ENCODE measurements at regions not wholly inside any gene's neighbourhood (a gene's known extent, or its start where the extent isn't known, plus 50 kb on each side); places are given as distances from the start of the nearest gene placed in this dataset.
"Not testable (repeated sequence)": the region's sequence is repeated elsewhere in the genome, so short reads cannot be mapped to it uniquely, and the experiment has no call there.

DNA sequence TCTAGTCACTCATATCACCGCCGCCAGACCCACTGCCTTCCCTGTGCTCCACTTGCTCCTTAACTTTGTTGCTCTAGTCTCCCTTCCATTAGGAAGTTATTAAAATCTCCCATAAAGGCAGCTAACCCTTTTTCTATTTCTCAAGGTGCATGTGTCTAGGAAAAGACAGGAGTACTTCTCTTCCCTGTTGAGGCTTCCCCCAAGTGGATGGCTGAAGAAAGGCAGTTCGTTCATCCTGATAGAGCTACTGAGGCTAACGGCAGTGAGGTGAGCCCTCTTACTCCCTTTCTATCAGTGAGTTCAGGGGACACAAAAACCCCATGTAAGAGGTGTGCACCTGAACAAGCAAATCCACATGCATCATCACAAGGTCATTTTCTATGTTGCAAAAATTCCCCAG, 397.8 kb downstream of the IGSF11 start:
- peak; percentile 46 for ATAC-seq

DNA sequence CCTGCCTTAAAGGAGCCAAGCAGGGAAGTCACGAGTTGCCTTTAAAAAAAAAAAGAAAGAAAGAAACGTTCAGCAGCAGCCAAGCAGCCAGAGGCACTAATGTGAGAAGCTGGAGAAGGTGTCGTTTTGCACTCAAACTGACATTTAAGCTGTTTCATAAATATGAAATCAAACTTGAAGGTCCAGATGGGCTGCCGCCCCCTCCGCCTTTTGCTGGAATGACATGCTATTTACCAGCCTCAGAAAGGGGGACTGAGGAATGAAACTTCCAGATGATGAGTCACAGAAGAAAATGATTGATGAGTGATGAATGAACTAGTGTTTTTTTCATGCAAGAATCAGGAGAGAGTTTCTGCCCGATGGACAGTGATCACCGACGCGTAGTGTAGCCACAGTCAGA, 396.8 kb downstream of the IGSF11 start:
- ATAC-seq = no peak

DNA sequence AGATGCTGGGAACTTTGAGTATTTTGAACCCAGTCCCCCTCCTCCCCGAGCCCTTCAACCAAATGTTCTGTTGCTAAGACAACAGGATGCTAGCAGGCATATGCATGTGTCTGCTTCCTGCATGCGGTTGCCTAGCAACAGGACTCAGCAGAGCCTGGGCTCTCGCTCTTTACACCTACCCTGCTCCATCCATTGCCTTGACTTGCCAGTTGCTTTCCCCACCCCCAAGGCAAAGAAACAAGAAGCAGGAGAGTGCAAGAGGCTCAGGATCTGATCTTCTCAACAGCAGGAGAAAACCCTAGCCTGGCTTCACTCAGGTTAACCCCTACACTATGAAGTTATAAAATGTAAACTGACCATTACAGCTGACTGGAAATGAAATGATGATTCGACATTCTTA, 393.0 kb downstream of the IGSF11 start:
- no peak for ATAC-seq

DNA sequence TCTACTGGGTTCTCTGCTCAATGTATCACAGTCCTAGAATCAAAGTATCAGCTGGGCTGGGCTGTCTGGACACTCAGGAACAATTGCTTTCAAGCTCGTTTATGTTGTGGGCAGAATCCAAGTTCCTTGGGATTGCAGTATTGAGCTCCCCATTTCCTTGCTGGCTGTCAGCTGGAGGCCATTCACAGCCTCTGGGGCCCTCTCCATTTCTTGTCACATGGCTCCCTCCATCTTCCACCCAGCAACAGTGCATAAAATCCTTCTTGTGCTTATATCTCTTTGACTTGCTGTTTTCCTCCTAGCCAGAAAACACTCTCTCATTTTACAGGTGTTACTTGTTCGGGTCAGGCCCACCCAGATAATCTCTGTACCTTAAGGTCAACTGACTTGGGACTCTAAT, 363.5 kb downstream of the IGSF11 start:
- ATAC-seq = no peak

DNA sequence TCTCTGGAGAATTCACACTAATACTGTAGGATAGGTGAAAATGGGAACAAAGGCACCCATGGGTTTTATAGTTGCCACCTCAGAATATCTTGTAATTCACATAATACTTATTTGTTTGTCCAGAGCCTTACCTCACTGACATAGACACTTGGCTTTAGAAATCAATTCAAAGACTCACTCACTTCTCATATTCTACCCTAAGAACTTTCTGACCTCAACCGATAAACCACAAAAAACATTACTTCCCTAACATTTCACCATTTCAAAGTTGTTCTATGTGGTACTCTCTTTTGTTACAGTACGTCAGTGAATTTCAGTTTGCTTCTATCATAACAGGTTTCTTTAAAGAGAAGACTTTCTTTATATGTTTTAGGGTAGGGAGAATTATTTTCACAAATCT, 359.3 kb downstream of the IGSF11 start:
- no peak for ATAC-seq

DNA sequence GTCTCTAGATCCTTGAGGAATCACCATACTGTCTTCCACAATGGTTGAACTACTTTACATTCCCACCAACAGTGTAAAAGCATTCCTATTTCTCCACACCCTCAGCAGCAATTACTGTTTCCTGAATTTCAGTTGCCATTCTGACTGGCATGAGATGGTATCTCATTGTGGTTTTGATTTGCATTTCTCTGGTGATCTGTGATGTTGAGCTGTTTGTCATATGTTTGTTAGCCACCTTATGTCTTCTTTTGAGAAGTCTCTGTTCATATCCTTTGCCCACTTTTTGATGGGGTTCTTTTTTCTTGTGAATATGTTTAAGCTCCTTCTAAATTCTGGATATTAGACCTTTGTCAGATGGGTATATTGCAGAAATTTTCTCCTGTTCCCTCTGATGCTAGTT, 356.0 kb downstream of the IGSF11 start:
- ATAC-seq = not testable (repeated sequence)

DNA sequence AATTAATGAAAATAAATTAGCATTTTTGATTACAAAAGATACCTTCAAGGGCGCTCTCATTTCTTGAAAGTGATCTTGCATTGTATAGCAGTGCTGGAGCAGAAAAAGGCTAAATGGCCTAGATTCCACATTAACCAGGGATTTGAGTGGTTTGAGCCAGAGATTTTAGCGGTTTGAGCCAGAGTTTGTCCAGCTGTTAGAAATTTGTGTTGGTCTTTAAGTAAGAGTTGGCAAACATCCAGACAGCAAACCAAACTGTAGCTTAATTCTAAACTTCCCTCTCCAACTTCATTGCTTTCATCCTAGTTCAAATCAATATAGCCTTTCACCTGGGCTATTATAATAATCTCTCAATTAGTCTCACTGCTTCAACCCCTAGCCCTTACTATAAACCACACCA, 351.7 kb downstream of the IGSF11 start:
- no peak for ATAC-seq

DNA sequence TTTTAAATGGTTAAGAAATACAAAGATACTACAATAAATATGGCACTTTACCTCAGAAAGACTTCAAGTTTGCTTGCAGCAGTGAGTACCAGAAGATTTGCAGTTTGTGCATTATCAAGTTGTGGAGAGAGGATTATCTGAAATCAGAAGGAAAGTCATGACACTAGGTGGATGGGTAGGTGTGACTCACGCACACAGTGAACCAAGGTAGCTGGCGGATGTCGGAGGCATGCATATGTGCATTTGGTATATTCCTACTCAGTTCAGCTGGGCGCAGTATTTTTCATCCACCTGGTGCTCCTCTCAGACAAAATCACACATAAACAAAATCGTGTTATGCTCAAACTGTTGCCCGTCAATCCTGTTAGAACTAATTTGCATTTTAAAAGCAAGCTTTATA, 351.0 kb downstream of the IGSF11 start:
- no peak for ATAC-seq

DNA sequence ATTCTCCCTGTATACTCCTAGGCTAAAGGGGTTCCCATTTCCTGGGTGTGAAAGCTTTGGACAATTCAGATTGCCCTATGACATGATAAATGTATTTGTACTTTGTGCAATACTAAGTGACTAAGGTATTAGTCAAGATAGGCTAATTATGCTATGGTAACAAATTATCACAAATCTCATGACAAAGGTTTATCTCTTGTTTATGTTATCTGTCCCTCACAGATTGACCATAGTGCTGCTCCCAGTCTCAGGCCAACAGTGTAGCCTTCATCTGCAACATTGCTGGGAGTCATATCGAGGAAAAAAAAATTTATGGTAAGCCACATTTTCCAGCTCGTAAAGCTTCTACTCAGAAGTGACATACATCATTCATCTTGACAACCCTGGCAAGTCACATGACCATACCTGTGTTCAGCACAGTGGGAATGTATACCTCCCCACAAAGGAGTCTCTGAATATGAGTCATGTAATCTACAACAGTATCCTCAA, 346.2 kb downstream of the IGSF11 start:
- ATAC-seq = peak; percentile 58

DNA sequence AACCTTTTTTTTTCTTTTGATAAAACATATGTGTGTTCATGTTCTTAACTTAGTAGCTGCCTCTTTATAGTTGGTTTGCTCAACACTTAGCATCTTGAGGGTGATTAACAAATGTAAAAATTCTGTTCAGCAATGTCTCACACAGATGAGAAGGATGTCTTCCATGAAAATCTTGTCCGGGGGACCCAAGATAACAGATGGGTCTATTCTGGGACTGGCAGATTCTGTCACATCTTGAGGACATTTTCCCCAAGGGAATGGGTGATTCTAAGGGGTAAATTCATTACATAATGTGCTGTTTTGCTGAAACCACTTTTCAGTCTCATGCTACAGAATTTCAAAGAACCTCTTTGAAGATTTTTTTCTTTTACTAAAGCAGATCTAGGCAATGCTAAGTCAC, 342.2 kb downstream of the IGSF11 start:
- no peak for ATAC-seq

DNA sequence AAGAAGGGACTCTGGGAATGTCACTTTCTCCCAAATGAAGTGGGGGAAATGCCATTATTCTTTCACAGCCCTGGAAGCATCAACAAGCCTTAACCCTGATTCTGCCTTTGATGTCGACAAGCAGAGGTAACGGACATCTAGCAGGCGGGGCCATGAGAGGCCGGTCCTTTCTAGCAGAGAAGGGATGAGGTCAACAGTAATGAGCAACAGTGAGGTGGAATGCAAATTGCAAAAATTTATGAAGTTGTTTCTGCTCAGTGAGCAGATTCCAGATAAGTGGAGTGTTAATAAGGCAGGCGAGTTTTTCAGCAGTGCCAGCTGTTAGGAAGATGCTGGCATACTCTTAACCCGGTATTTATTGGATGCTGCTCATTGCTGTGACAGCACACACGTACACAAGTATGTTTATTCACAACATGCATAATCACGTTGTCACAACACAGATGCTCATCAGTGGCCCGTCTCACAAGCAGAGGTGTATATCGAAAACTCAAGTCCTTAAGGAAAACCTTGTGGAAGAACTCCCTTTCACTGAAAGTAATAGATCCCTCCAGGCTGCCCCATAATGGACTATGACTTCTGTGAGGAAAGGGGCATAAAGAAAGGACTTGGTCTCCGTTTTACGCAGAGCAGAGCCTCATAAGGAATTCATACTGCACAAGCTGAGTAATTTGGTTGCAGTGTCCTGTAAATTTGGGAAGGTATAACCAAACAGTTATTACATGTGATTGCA, 329.0 kb downstream of the IGSF11 start:
- no peak for ATAC-seq

DNA sequence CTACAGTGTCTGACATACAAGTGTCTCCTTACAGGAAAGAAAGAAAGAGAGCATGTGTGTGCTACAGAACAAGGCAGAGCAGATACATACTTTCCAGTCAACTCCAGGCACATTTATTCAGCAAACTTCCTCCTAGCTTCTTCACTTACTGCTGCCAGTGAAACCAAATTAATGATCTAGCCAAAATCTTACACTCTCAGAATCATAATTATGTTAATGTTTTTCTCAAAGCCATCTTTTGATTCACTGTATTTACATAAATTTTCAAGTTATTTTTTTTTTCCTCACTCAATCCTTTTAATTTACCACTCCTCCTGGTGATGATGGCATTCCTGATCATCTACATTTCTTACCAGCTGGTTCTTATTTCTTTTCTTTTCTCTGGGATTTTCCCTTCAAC, 326.7 kb downstream of the IGSF11 start:
- no peak for ATAC-seq

DNA sequence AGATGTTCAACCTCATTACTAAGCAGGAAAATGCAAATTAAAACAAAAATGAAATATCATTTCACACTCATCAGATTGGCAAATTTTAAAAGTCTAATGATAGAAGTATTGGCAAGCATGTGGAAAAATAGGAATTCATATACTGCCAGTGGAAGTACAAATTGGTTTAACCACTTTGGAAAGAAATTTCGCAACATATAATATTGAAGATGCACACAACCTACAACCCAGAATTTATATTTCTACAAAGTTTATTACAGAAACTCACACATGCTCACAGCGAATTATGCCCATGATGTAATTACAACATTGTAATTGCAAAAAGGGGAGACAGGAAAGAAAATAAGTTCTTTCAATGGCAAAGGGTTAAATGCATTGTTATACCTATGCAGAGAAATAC, 324.1 kb downstream of the IGSF11 start:
- ATAC-seq = no peak

DNA sequence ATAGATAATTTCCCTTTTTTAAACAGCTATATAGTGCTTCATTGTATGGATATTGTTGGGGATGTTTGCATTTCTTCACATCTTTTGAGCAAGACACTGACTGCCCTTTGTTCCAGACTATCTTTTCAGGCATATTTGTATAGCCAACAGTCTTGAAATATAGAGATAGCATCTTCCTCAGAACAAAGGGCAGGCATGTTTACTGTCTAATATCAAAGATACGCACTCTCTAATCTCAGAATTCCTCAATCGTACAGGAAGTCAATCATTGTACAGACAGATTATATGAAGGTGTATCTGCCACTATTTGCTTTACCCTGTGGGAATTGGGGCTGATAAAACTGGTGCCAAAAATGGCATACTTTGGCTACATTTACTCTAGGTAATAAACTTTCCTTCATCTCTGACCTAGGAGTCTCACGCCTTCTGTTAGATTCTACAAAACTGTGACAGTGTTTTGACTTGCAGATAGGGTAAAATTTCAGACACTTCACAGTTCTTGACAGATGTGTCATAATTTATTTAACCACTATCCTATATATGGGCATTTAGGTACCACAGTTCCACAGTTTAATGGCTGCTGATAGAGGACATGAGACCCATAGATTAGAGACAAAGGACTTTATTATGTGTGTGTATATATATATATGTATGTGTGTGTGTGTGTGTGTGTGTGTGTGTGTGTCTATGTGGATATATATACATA, 321.0 kb downstream of the IGSF11 start:
- ATAC-seq = no peak

DNA sequence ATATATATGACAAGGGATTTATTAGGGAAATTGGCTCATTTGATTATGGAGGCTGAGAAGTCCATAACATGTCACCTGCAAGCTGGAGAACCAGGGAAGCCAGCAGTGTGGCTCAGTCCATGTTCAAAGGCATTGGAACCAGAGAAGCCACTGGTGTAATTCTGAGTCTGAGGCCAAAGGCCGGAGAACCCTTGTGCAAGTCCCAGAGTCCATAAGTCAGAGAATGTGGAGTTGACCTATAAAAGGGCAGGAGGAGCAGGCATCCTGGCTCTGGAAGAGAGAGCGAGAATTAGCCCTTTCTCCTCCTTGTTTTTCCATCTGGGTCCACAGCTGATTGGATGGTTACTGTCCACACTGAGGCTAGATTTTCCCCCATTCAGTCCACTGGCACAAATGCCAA, 319.8 kb downstream of the IGSF11 start:
- ATAC-seq = no peak

DNA sequence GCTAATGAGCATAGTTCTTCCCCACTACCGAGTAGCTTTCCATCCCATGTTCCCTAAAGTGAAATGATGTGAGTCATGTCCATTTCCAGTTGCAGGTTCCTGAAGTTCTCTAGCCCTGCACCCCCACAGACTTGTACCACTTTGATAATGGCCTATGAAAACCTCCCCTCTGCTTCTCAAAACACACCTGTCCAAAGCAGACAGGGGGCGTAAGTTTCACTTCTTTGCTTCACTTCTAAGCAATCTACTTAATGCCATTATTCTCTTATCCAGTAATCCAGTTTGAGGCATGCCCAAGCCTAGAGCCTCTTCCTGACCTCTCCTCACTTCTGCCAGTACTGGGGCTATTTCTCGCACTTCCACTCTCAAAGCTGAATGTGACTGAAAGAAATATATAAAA, 305.1 kb downstream of the IGSF11 start:
- ATAC-seq = no peak

DNA sequence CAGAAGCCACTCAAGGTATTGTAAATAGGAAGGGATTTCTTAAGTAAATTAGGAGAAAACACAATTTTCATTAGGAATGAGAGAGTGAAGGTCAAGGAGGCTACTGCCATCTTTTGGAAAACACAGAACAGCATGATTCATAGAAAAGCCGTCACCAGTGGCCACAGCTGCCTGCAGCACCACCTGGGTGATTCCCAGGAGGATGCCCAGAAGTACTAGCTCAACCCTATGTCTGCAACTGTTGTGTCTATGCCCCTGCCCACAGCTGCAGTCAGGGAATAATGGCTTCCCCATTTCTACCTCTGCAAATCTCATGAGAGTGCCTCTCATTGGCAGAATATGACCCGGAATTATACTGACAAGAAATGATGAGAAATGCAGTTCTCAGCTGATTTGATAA, 300.0 kb downstream of the IGSF11 start:
- ATAC-seq = no peak

DNA sequence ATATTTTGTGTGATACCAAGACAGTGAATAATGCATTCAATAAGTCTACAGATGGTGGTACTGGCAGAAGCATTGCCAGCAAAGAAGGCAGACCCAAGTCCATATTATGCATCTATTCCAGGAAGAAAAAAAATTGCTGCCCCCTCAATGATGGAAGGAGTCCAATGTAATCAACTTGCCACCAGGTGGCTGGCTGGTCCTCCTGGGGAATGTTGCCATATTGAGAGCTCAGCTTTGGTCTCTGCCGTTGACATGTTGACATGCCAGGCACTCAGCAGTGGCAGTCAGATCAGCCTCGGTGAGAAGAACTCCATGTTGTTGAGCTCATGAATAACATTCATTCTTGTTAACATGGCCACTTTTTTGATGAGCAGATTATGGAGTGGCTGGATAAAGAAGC, 298.5 kb downstream of the IGSF11 start:
- ATAC-seq = no peak

DNA sequence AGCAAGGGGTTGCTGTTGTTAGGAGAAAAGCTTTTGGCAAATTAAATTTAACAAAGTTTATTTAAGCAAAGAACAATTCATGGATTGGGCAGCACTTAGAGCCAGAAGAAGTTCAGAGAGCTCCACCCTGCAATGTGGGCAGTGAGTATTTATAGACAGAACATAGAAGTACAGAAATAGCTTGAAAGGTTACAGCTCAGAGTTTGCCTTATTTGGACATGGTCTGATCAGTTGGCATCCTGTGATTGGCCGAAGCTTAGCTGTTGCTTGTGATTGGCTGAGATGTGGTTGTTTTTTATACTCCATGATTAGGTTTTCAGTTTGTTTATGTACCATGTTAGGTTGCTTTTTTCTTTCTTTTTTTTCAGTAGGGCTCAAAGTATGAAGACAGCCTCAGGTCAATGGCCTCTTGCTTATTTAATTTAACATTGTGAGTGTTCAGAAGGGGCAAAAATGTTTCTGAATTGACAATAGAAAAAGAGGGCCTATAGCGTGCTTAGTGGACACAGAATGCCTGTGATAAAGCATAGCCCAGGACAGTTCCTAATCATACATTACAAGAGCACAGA, 293.8 kb downstream of the IGSF11 start:
- no peak for ATAC-seq

DNA sequence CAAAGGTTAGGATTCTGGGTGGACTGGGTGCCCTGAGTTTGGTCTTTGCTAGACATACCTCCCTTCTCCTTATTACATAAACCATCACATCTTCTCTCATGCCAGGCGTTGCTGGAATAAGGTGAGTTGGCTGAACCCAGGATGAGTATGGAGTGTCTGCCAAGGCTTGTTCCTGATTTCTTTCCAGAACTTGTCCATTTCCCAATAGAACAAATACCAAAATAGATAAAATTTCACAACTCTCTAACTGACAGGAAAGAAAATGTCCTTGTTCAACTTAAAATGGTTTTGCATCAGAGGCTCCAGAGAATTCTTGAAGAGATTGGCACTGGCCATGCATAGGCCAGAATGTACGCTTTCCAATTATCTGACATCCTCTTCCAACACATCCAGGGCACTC, 291.9 kb downstream of the IGSF11 start:
- ATAC-seq = no peak

DNA sequence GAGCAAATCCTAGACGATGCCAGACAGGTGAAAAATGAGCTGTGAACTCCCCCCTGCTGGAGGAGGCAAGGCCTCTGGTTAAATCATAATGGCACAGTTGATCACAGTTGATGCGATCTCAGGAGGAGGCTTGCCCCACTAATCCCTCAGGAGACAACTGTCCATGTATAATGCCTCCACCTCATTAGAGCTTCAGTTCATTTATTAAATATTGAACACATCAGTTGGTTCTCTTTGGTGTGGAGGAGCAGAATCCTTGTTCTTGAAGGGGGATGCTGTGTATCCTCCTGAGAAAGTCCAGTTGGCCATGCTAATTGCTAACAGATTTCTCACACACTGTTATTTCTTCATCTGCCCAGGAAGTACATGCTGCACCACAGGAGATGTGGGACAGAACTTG, 290.5 kb downstream of the IGSF11 start:
- ATAC-seq = no peak

DNA sequence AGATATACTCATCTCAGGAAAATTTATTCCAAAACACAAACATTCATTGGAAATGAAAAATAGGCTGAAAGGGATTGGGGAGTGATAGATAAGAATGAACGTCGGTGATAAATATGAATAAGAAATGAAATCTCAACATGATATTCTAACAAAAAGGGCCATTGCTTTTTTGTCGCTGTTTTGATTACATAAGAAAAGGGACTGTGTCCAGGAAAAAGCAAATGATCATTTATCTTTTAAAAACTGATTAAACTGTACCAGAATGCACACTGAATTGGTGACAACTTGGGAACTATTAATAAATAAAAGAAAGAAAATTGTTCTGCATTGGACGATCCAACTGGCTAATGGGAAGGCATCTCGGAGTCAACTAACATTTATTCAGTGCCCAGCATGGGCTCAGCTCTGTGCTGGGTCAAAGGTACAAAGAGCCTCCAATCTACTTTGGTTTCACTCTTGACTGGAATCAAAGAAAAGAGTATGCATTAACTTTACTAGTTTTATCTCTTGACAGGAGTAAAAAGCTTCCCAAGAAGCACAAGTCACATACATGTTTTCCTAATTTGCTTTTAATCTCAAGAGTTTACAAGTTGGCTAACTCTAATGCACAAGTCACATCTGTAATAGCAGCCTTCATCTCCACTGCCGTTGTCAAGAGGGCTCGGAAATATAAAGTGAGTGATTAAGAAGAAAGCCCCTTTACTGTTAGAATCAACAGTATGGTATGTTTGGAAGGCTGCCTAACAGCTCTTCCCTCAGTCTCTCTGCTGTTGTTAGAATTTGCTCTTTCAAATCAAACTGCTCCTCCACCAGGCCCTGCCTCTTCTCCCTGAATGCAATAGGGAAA, 280.0 kb downstream of the IGSF11 start:
- no peak for ATAC-seq

DNA sequence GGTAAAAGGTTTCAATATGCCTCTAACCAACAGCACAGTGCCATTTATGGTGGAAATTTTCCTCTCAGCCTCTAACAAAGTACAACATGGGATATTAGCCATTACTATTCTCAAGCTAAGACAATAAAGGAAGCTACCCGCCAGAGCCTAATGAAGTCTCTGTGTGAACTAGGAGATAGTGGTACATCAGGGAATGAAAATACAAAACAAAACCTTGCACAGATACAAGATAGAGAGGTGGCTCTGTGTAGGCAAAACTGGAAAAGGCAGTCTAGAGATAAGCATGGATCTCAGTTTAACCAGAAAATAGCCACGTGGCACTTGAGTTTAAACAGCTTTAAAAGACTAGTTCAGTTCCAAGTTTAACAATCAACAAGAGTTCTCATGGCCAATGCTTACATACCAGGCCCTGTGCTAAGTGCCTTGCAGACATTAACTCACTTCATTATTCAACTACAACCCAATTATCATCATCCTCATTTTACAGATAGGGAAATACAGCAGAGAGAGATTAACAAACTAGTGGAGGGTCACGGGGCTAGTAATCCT, 279.3 kb downstream of the IGSF11 start:
- no peak for ATAC-seq
